NCI-H526 treated with DMSO at 0.1 percent for 48 hours (cell line): ENCODE measurements at regions not wholly inside any gene's neighbourhood (a gene's known extent, or its start where the extent isn't known, plus 50 kb on each side); places are given as distances from the start of the nearest gene placed in this dataset.

Source experiments
- DNase-seq: peaks from one replicate; lab custom pipeline; 2025; lab: John Stamatoyannopoulos, UW

GRCh38 chr10:27451054-27451453, 53.0 kb upstream of the RAB18 start:
- no peak for DNase-seq

GRCh38 chr10:27450225-27450624, 53.9 kb upstream of the RAB18 start:
- no peak for DNase-seq

GRCh38 chr10:27449571-27449970, 54.5 kb upstream of the RAB18 start:
- DNase-seq: no peak

- no peak for DNase-seq
Observed at GRCh38 chr10:27448921-27449320, 55.2 kb upstream of the RAB18 start.

GRCh38 chr10:27447540-27447939, 56.6 kb upstream of the RAB18 start:
- no peak for DNase-seq

GRCh38 chr10:27446091-27446918, 57.8 kb upstream of the RAB18 start:
- peak; percentile 40 for DNase-seq

GRCh38 chr10:27445070-27445469, 59.0 kb upstream of the RAB18 start:
- no peak for DNase-seq

GRCh38 chr10:27440478-27440877, 63.6 kb upstream of the RAB18 start:
- no peak for DNase-seq

- DNase-seq: no peak
Observed at GRCh38 chr10:27440021-27440420, 64.1 kb upstream of the RAB18 start.

- DNase-seq: no peak
Observed at GRCh38 chr10:27439101-27439500, 65.0 kb upstream of the RAB18 start.

- DNase-seq: no peak
Observed at GRCh38 chr10:27437775-27438174, 66.3 kb upstream of the RAB18 start.

GRCh38 chr10:27436710-27437109, 67.4 kb upstream of the RAB18 start:
- no peak for DNase-seq

- DNase-seq: no peak
Observed at GRCh38 chr10:27433976-27434375, 70.1 kb upstream of the RAB18 start.

GRCh38 chr10:27426948-27427467, 77.1 kb upstream of the RAB18 start:
- DNase-seq: no peak

- DNase-seq: no peak
Observed at GRCh38 chr10:27413831-27414348, 90.2 kb upstream of the RAB18 start.

GRCh38 chr10:27413387-27413786, 90.7 kb upstream of the RAB18 start:
- DNase-seq: no peak

GRCh38 chr10:27410153-27410552, 94.0 kb upstream of the RAB18 start:
- no peak for DNase-seq

GRCh38 chr10:27407271-27407670, 96.8 kb upstream of the RAB18 start:
- no peak for DNase-seq

- no peak for DNase-seq
Observed at GRCh38 chr10:27399871-27400270, 104.2 kb upstream of the RAB18 start.

GRCh38 chr10:27393961-27394360, 110.1 kb upstream of the RAB18 start:
- no peak for DNase-seq

GRCh38 chr10:27392606-27393005, 111.5 kb upstream of the RAB18 start:
- DNase-seq: no peak

- no peak for DNase-seq
Observed at GRCh38 chr10:27391916-27392315, 112.2 kb upstream of the RAB18 start.

GRCh38 chr10:27391325-27391724, 112.8 kb upstream of the RAB18 start:
- DNase-seq: no peak

GRCh38 chr10:27390681-27391080, 113.4 kb upstream of the RAB18 start:
- DNase-seq: no peak
